CD14-positive monocyte (primary cell): ENCODE measurements at regions not wholly inside any gene's neighbourhood (a gene's known extent, or its start where the extent isn't known, plus 50 kb on each side); places are given as distances from the start of the nearest gene placed in this dataset.

Experiments
- DNase-seq, 3 donors: peaks; one replicate each; pipeline ENCODE4 v3.0.0-alpha.2; 2011 to 2022
- H2AFZ ChIP-seq: 2 replicates; pipeline ENCODE4 v1.6.0; 2012; ENCODE audit warnings: mild to moderate bottlenecking, low read depth, low read length, inconsistent platforms; ENCODE audit not compliant: insufficient read depth, poor library complexity, severe bottlenecking
- H3K27ac ChIP-seq, 2 donors: 1 replicate in 1 of 2; 2 replicates in 1 of 2; pipeline ENCODE4 v1.5.1; 2012 to 2013; ENCODE audit warnings: low read length in 2 of 2, control low read depth in 1 of 2, inconsistent platforms in 1 of 2, low read depth in 1 of 2, mild to moderate bottlenecking in 1 of 2
- H3K27me3 ChIP-seq, 2 donors: one replicate each; pipeline versions ENCODE4 v1.6.0 to v1.6.1; 2011 to 2013; ENCODE audit warnings: low read length in 2 of 2; ENCODE audit not compliant: control insufficient read depth in 2 of 2, insufficient read depth in 2 of 2
- H3K36me3 ChIP-seq, 2 donors: replicated peaks in 1 of 2; 1 replicate in 1 of 2; 2 replicates in 1 of 2; pipeline versions ENCODE4 v1.5.1 to v1.6.1; 2012 to 2013; ENCODE audit warnings: low read length in 2 of 2, control low read depth in 1 of 2, inconsistent platforms in 1 of 2, mild to moderate bottlenecking in 1 of 2; ENCODE audit not compliant: insufficient read depth in 2 of 2, control insufficient read depth in 1 of 2
- H3K4me1 ChIP-seq, 2 donors: 1 replicate in 1 of 2; 2 replicates in 1 of 2; pipeline versions ENCODE4 v1.5.1 to v1.6.1; 2012 to 2013; ENCODE audit warnings: low read length in 2 of 2, control low read depth in 1 of 2, inconsistent platforms in 1 of 2, mild to moderate bottlenecking in 1 of 2, moderate library complexity in 1 of 2; ENCODE audit not compliant: insufficient read depth in 2 of 2, control insufficient read depth in 1 of 2
- H3K4me2 ChIP-seq: replicated peaks from 2 replicates; pipeline ENCODE3; 2012; ENCODE audit warnings: low read length, moderate library complexity, mild to moderate bottlenecking; ENCODE audit not compliant: poor library complexity, severe bottlenecking; ENCODE audit errors: extremely low read depth
- H3K4me3 ChIP-seq, 3 experiments: fragments of 200-600 bp in 1 of 3; sonication (generic) in 1 of 3; replicated peaks in 1 of 3; 1 replicate in 2 of 3; 2 replicates in 1 of 3; pipeline ENCODE4 v1.5.1; 2011 to 2013; ENCODE audit warnings: low read length in 3 of 3, mild to moderate bottlenecking in 3 of 3, control low read depth in 2 of 3, low read depth in 2 of 3, inconsistent platforms in 1 of 3, moderate library complexity in 1 of 3
- H3K79me2 ChIP-seq: 2 replicates; pipeline ENCODE4 v1.6.0; 2012; ENCODE audit warnings: mild to moderate bottlenecking, control low read depth, inconsistent platforms, low read length, moderate library complexity; ENCODE audit not compliant: insufficient read depth
- H3K9ac ChIP-seq: 2 replicates; pipeline ENCODE4 v1.6.0; 2017; ENCODE audit warnings: low read length, mild to moderate bottlenecking; ENCODE audit not compliant: insufficient read depth, poor library complexity, severe bottlenecking
- H3K9me3 ChIP-seq, 2 donors: replicated peaks in 1 of 2; 1 replicate in 1 of 2; 2 replicates in 1 of 2; pipeline versions ENCODE4 v1.5.1 to v1.6.1; 2012 to 2013; ENCODE audit warnings: low read length in 2 of 2, control low read depth in 1 of 2; ENCODE audit not compliant: control insufficient read depth in 1 of 2, insufficient read depth in 1 of 2
- H4K20me1 ChIP-seq: 2 replicates; pipeline ENCODE4 v1.6.0; 2012; ENCODE audit warnings: mild to moderate bottlenecking, low read length, control low read depth, moderate library complexity; ENCODE audit not compliant: insufficient read depth
- H3K27ac Mint-ChIP-seq, 7 donors: one replicate each; pipeline ENCODE4 v1.8.0; 2020; ENCODE audit warnings: mild to moderate bottlenecking in 7 of 7, mixed read lengths in 7 of 7, moderate library complexity in 6 of 7, inconsistent platforms in 2 of 7
- H3K27me3 Mint-ChIP-seq, 3 donors: one replicate each; pipeline ENCODE4 v1.8.0; 2021 to 2022; ENCODE audit warnings: low read depth in 3 of 3, mild to moderate bottlenecking in 3 of 3, mixed read lengths in 3 of 3, moderate library complexity in 3 of 3, inconsistent platforms in 1 of 3
- H3K36me3 Mint-ChIP-seq, 2 donors: one replicate each; pipeline ENCODE4 v1.8.0; 2020; ENCODE audit warnings: mixed read lengths in 2 of 2, inconsistent platforms in 1 of 2, mild to moderate bottlenecking in 1 of 2
- H3K4me1 Mint-ChIP-seq: one replicate; pipeline ENCODE4 v1.8.0; 2020; ENCODE audit warnings: mild to moderate bottlenecking, mixed read lengths
- H3K4me3 Mint-ChIP-seq, 2 donors: one replicate each; pipeline ENCODE4 v1.8.0; 2020; ENCODE audit warnings: mild to moderate bottlenecking in 2 of 2, mixed read lengths in 2 of 2, moderate library complexity in 1 of 2
- H3K9me3 Mint-ChIP-seq, 7 donors: one replicate each; pipeline ENCODE4 v1.8.0; 2020 to 2022; ENCODE audit warnings: mixed read lengths in 7 of 7, mild to moderate bottlenecking in 6 of 7, moderate library complexity in 6 of 7, inconsistent platforms in 2 of 7
- WGBS: methylation state at CpG from one replicate; pipeline ENCODE4 v1.1.5; 2013; ENCODE audit warnings: missing lambda C conversion rate; ENCODE audit not compliant: insufficient coverage; 5-methylcytosine and 5-hydroxymethylcytosine counted together
- intact Hi-C, 2 donors: fragments of 100-400 bp; cut with micrococcal nuclease; formaldehyde crosslinking; loops; one replicate each; pipeline versions ENCODE4 v1.15.0 to v1.15.1; 2023
- TF ChIP-seq, protein P1 (sequence below): fragments of 200-600 bp; IDR thresholded peaks from one replicate; pipeline ENCODE4 v1.8.0; 2022; ENCODE audit warnings: antibody characterized with exemption, mild to moderate bottlenecking

DNA sequence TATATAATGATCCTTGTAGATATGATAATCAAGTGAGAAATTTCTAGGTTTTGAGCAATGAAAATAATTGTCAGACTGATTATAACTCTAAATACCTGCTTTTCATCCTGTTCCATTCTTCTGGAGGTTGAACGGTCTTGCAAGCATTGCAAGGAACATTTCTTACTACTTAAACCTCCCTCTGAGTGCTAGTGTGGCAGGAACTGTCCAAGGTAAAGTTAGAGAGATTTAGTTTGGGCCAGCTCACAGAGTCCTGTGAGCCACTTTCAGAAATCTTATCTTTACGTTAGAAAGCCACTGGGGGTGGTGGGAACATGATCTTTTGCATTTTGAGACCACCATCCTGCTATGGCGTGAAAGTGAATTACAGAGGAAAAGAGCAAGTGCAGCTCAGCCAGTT lies 121.1 kb upstream of the NPHP3 start:
- Histone ChIP-seq H3K27me3 (no peaks in the 10 kb centered on the region), H3K9me3 (no peaks in the 10 kb centered on the region), H3K36me3 (no peaks in the 10 kb centered on the region), H3K4me1 (no peaks in the 10 kb centered on the region), H3K9ac (no peak overlapping the region), H3K79me2 (no peaks in the 10 kb centered on the region), H3K27ac (no peak overlapping the region), H4K20me1 (no peaks in the 10 kb centered on the region), H3K4me3 (no peak overlapping the region), H2AFZ (no peak overlapping the region), H3K4me2 (no peak overlapping the region)
- H3K4me3 Mint-ChIP-seq = no peak overlapping the region
- H3K36me3 Mint-ChIP-seq = no peaks in the 10 kb centered on the region
- H3K27ac Mint-ChIP-seq = peak overlapping the region in 1 of 7 donors; percentile 31
- H3K9me3 Mint-ChIP-seq = peaks cover 0 to 4% (median 0%) of the 10 kb centered on the region in 7 donors
- H3K27me3 Mint-ChIP-seq = peaks cover 0 to 3% (median 2%) of the 10 kb centered on the region in 3 donors
- H3K4me1 Mint-ChIP-seq = no peaks in the 10 kb centered on the region
- DNase-seq = no peak
- intact Hi-C loops = no loop called here
- TF ChIP-seq, protein P1, sequence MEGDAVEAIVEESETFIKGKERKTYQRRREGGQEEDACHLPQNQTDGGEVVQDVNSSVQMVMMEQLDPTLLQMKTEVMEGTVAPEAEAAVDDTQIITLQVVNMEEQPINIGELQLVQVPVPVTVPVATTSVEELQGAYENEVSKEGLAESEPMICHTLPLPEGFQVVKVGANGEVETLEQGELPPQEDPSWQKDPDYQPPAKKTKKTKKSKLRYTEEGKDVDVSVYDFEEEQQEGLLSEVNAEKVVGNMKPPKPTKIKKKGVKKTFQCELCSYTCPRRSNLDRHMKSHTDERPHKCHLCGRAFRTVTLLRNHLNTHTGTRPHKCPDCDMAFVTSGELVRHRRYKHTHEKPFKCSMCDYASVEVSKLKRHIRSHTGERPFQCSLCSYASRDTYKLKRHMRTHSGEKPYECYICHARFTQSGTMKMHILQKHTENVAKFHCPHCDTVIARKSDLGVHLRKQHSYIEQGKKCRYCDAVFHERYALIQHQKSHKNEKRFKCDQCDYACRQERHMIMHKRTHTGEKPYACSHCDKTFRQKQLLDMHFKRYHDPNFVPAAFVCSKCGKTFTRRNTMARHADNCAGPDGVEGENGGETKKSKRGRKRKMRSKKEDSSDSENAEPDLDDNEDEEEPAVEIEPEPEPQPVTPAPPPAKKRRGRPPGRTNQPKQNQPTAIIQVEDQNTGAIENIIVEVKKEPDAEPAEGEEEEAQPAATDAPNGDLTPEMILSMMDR = no peak
- 97% methylated on average over 2 of the region's 3 CpGs for WGBS

DNA sequence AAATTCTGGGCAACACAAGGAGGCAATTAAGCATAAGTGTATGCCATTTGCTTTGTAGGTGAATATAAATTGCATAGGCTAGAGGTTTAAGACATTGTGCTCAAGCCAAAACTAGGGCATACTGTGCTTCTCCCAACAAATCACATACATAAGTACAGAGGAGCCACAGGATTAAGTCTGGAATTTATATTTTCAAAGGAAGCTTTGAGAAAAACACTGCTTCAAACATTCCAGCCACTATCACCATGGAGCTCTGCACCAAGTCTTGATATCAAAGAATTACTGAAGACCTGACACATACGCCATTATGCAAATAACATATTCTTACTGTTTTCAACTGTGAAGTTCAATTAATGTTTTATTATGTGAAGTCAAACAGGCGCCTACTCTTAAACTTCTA lies 119.4 kb upstream of the NPHP3 start:
- intact Hi-C loops = no loop called here
- no CpG with 5 or more reads among the region's 2 CpGs for WGBS
- no peaks in the 10 kb centered on the region for H4K20me1 ChIP-seq
- no peaks in the 10 kb centered on the region for H3K27me3 ChIP-seq
- Mint-ChIP-seq H3K4me1 (no peaks in the 10 kb centered on the region), H3K27ac (no peak overlapping the region), H3K36me3 (no peaks in the 10 kb centered on the region), H3K4me3 (no peak overlapping the region), H3K27me3 (peaks cover 0 to 3% (median 2%) of the 10 kb centered on the region in 3 donors), H3K9me3 (peaks cover 0 to 4% (median 0%) of the 10 kb centered on the region in 7 donors)
- H3K4me3 ChIP-seq = no peak overlapping the region
- no peak overlapping the region for H2AFZ ChIP-seq
- TF ChIP-seq, protein P1 = no peak
- no peak overlapping the region for H3K4me2 ChIP-seq
- no peaks in the 10 kb centered on the region for H3K79me2 ChIP-seq
- H3K36me3 ChIP-seq = no peaks in the 10 kb centered on the region
- no peak for DNase-seq
- H3K27ac ChIP-seq = no peak overlapping the region
- no peaks in the 10 kb centered on the region for H3K9me3 ChIP-seq
- no peak overlapping the region for H3K9ac ChIP-seq
- H3K4me1 ChIP-seq = no peaks in the 10 kb centered on the region
